ENCODE measurements at regions not wholly inside any gene's neighbourhood (a gene's known extent, or its start where the extent isn't known, plus 50 kb on each side); places are given as distances from the start of the nearest gene placed in this dataset.
A peak's percentile ranks its signal among the peaks of the same experiment; 100 is the strongest.

GRCh38 chr4:128388352-128388630, 100.7 kb upstream of the PGRMC2 start:
- TF ChIP-seq, protein P1, sequence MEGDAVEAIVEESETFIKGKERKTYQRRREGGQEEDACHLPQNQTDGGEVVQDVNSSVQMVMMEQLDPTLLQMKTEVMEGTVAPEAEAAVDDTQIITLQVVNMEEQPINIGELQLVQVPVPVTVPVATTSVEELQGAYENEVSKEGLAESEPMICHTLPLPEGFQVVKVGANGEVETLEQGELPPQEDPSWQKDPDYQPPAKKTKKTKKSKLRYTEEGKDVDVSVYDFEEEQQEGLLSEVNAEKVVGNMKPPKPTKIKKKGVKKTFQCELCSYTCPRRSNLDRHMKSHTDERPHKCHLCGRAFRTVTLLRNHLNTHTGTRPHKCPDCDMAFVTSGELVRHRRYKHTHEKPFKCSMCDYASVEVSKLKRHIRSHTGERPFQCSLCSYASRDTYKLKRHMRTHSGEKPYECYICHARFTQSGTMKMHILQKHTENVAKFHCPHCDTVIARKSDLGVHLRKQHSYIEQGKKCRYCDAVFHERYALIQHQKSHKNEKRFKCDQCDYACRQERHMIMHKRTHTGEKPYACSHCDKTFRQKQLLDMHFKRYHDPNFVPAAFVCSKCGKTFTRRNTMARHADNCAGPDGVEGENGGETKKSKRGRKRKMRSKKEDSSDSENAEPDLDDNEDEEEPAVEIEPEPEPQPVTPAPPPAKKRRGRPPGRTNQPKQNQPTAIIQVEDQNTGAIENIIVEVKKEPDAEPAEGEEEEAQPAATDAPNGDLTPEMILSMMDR (IDR thresholded peaks at IDR 0.05; ENCODE audit: low read depth, low read length): no peak
- no peak for DNase-seq (ENCODE audit: extremely low read depth, low read depth)

GRCh38 chr4:128387600-128388351, 100.2 kb upstream of the PGRMC2 start:
- DNase-seq (ENCODE audit: extremely low read depth, low read depth): no peak
- TF ChIP-seq, protein P1 (IDR thresholded peaks at IDR 0.05; ENCODE audit: low read depth, low read length): no peak

DNA sequence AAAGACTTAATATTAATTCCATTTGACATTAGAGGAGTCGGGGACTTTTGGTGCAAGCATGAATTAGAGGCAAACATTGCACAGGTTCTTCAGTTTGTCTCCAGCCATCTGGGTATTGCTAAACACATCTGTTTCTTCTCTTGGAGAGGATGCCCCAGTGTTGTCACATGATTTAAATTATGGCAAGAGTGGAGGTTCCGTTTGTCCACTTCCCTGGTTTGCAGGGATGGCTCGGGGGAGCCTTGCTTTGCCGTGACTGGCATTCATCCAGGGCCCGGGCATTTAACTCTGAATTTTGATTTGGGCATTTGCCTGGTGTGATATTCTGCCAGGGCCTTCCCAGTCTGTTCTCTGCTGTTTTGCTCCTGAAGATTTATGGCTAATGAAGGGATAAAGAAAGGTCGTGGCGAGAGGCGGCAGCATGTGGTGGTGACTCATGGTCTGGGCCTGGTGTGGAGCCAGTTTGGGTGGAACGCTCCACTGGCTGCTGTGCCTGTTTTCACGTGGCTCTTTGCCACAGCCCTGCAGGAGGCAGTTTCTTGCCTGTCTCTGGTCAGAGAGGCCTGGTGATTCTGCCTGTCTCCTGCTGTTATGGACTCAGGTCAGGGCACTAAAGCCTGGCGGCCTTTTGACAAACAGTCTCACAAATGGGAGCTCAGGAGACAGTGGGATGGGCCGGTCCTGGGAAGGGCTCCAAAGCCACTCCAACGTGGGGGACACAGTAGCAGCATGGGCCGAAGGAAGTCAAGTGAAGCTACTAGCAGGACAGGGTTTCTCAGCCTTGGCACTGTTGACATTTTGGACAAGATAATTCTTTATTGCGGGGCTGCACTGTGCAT, 99.4 kb upstream of the PGRMC2 start:
- TF ChIP-seq, protein P1 (IDR thresholded peaks at IDR 0.05; ENCODE audit: low read depth, low read length): peak; percentile 1; the same call in 1 of the 2 replicates

GRCh38 chr4:128385683-128386304, 98.2 kb upstream of the PGRMC2 start:
- DNase-seq (ENCODE audit: extremely low read depth, low read depth): no peak
- TF ChIP-seq, protein P1 (IDR thresholded peaks at IDR 0.05; ENCODE audit: low read depth, low read length): peak; percentile 24

More for the DNA sequence above, 99.4 kb upstream of the PGRMC2 start:
- peak; percentile 94 for DNase-seq (ENCODE audit: extremely low read depth, low read depth)

- TF ChIP-seq, protein P1 (IDR thresholded peaks at IDR 0.05; ENCODE audit: low read depth, low read length): no peak
- DNase-seq (ENCODE audit: extremely low read depth, low read depth): no peak
These were observed 97.4 kb upstream of the PGRMC2 start for GRCh38 chr4:128384765-128385598.

DNA sequence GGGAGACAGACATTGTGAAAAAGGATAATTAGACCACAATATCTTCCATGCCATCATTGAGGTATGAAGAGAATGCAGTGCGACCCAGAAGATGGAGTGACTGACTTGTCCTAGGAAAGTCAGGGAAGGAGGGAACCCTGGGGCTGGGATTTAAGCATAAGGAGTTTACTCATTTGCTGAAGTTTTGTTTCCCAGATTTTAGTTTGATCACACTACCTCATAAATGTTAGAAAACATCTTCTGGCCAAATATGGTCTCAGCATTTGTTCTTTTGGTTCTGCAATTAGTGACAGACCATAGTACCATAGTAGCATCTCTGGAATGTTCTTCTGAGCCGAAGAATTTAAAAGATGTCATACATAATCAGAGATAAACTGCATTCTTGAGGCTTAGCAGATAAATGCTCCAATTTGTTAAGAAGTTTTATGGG, 96.5 kb upstream of the PGRMC2 start:
- DNase-seq (ENCODE audit: extremely low read depth, low read depth): no peak
- TF ChIP-seq, protein P1 (IDR thresholded peaks at IDR 0.05; ENCODE audit: low read depth, low read length): no peak

Measured in AG09319 (cell line).